OCI-LY3 (cell line): ENCODE measurements at regions not wholly inside any gene's neighbourhood (a gene's known extent, or its start where the extent isn't known, plus 50 kb on each side); places are given as distances from the start of the nearest gene placed in this dataset.

Experiments used
- H2AFZ ChIP-seq: fragments of 200-600, 300-600 bp; shearing (Covaris generic); 2 replicates; pipeline ENCODE4 v1.6.0; 2014; ENCODE audit warnings: antibody characterized with exemption, low read depth, low read length
- H3K27ac ChIP-seq: fragments of 200-600, 300-600 bp; sonication (generic); 2 replicates; pipeline ENCODE4 v1.5.1; 2014; ENCODE audit warnings: mild to moderate bottlenecking, low read length, moderate library complexity, mixed read lengths
- H3K27me3 ChIP-seq: fragments of 200-600, 300-600 bp; sonication (generic); 2 replicates; pipeline ENCODE4 v1.6.1; 2014; ENCODE audit warnings: low read depth, low read length, mixed read lengths
- H3K36me3 ChIP-seq: fragments of 200-600, 300-600 bp; sonication (generic); replicated peaks from 2 replicates; pipeline ENCODE3; 2014; ENCODE audit warnings: low read depth, low read length, mixed read lengths
- H3K4me1 ChIP-seq: fragments of 300-600, 200-600 bp; sonication (generic); 2 replicates; pipeline ENCODE4 v1.6.1; 2014; ENCODE audit warnings: low read length, mixed read lengths
- H3K4me2 ChIP-seq: fragments of 200-600, 300-600 bp; sonication (generic); 2 replicates; pipeline ENCODE4 v1.6.1; 2014; ENCODE audit warnings: low read length, mixed read lengths
- H3K4me3 ChIP-seq: fragments of 300-600, 200-600 bp; sonication (generic); 2 replicates; pipeline ENCODE4 v1.5.1; 2014; ENCODE audit warnings: antibody characterized with exemption, mild to moderate bottlenecking, low read length, moderate library complexity
- H3K79me2 ChIP-seq: fragments of 300-600, 200-600 bp; shearing (Covaris generic); 2 replicates; pipeline ENCODE4 v1.6.1; 2014; ENCODE audit warnings: mild to moderate bottlenecking, low read length, mixed read lengths
- H3K9ac ChIP-seq: fragments of 300-600, 200-600 bp; shearing (Covaris generic); 2 replicates; pipeline ENCODE4 v1.6.0; 2014; ENCODE audit warnings: mild to moderate bottlenecking, low read length, moderate library complexity
- H3K9me3 ChIP-seq: fragments of 200-600, 300-600 bp; shearing (Covaris generic); 2 replicates; pipeline ENCODE4 v1.6.1; 2014; ENCODE audit warnings: low read length, mixed read lengths; ENCODE audit not compliant: insufficient read depth
- H4K20me1 ChIP-seq: fragments of 200-600, 300-600 bp; sonication (generic); 2 replicates; pipeline ENCODE4 v1.6.1; 2016; ENCODE audit warnings: low read length, mixed read lengths; ENCODE audit not compliant: insufficient read depth
- CTCF ChIP-seq: fragments of 200-600, 300-600 bp; sonication (generic); IDR thresholded peaks from 2 replicates; pipeline ENCODE4 v1.5.1; 2014; ENCODE audit warnings: antibody characterized with exemption, low read length, low read depth
- EZH2phosphoT487 ChIP-seq: fragments of 200-600 bp; shearing (Covaris generic); IDR thresholded peaks from 2 replicates; pipeline ENCODE4 v1.6.1; 2018; ENCODE audit warnings: antibody characterized with exemption, mixed run types, low read depth

- Histone ChIP-seq H3K4me1 (0 out of 2 replicates have a peak, but pooled peaks cover 3% of the 10 kb centered on the region), H3K9me3 (no peaks in the 10 kb centered on the region), H3K36me3 (no peaks in the 10 kb centered on the region), H3K4me3 (no peak overlapping the region), H3K27me3 (no peaks in the 10 kb centered on the region), H3K4me2 (no peak overlapping the region), H3K9ac (no peak overlapping the region), H3K27ac (no peak overlapping the region), H2AFZ (no peak overlapping the region; the same call in 1 of the 2 replicates), H3K79me2 (no peaks in the 10 kb centered on the region), H4K20me1 (no peaks in the 10 kb centered on the region)
- no peak for TF ChIP-seq EZH2phosphoT487
- TF ChIP-seq CTCF, result no peak
These were observed 558.8 kb upstream of the FBXO33 start for GRCh38 chr14:39991041-39991440.

GRCh38 chr14:39988939-39989338, 556.7 kb upstream of the FBXO33 start:
- no peak overlapping the region for H3K9ac ChIP-seq
- TF ChIP-seq CTCF (peak; percentile 86), EZH2phosphoT487 (no peak)

GRCh38 chr14:39984323-39984722, 552.1 kb upstream of the FBXO33 start:
- H4K20me1 ChIP-seq, result no peaks in the 10 kb centered on the region
- no peak overlapping the region for H3K4me2 ChIP-seq
- H3K27ac ChIP-seq, result no peak overlapping the region
- no peaks in the 10 kb centered on the region for H3K79me2 ChIP-seq
- H3K36me3 ChIP-seq, result no peaks in the 10 kb centered on the region
- TF ChIP-seq EZH2phosphoT487, result no peak
- no peak for TF ChIP-seq CTCF
- H3K27me3 ChIP-seq, result no peaks in the 10 kb centered on the region
- no peak overlapping the region for H2AFZ ChIP-seq
- no peaks in the 10 kb centered on the region for H3K9me3 ChIP-seq
- H3K9ac ChIP-seq, result no peak overlapping the region
- no peak overlapping the region for H3K4me3 ChIP-seq
- 0 out of 2 replicates have a peak, but pooled peaks cover 3% of the 10 kb centered on the region for H3K4me1 ChIP-seq

More at GRCh38 chr14:39988939-39989338, 556.7 kb upstream of the FBXO33 start:
- Histone ChIP-seq H3K27ac (no peak overlapping the region), H3K79me2 (no peaks in the 10 kb centered on the region), H3K4me2 (peak overlapping the region; percentile 53), H2AFZ (0 out of 2 replicates have a peak overlapping the region, but pooled peaks have one; percentile 33), H3K4me3 (peak overlapping the region; percentile 56), H3K4me1 (0 out of 2 replicates have a peak, but pooled peaks cover 3% of the 10 kb centered on the region), H3K9me3 (no peaks in the 10 kb centered on the region), H3K36me3 (no peaks in the 10 kb centered on the region), H3K27me3 (no peaks in the 10 kb centered on the region), H4K20me1 (no peaks in the 10 kb centered on the region)

GRCh38 chr14:39977198-39977597, 545.0 kb upstream of the FBXO33 start:
- H3K4me2 ChIP-seq, result no peak overlapping the region
- H3K9me3 ChIP-seq, result no peaks in the 10 kb centered on the region
- H3K9ac ChIP-seq, result no peak overlapping the region
- no peaks in the 10 kb centered on the region for H4K20me1 ChIP-seq
- no peak overlapping the region for H2AFZ ChIP-seq
- no peaks in the 10 kb centered on the region for H3K36me3 ChIP-seq
- peaks cover 27% of the 10 kb centered on the region for H3K4me1 ChIP-seq
- no peaks in the 10 kb centered on the region for H3K79me2 ChIP-seq
- TF ChIP-seq EZH2phosphoT487 (no peak), CTCF (no peak)
- H3K27ac ChIP-seq, result no peak overlapping the region
- no peaks in the 10 kb centered on the region for H3K27me3 ChIP-seq
- H3K4me3 ChIP-seq, result no peak overlapping the region
